NCI-H460 (cell line): ENCODE measurements at regions not wholly inside any gene's neighbourhood (a gene's known extent, or its start where the extent isn't known, plus 50 kb on each side); places are given as distances from the start of the nearest gene placed in this dataset.

ENCODE experiments used
- DNase-seq: peaks from one replicate; pipeline ENCODE4 v3.0.0-alpha.2; 2016; ENCODE audit warnings: low read depth; ENCODE audit errors: extremely low read depth

GRCh38 chr11:112354364-112354763 is 93.7 kb upstream of the PLET1 start:
- no peak for DNase-seq

GRCh38 chr11:112355726-112356125 is 95.1 kb upstream of the PLET1 start:
- DNase-seq, result no peak

GRCh38 chr11:112357488-112357887 is 96.8 kb upstream of the PLET1 start:
- DNase-seq, result no peak

- no peak for DNase-seq
Observed at GRCh38 chr11:112361396-112361795, 100.7 kb upstream of the PLET1 start.

GRCh38 chr11:112363527-112363926 is 102.9 kb upstream of the PLET1 start:
- DNase-seq, result no peak

GRCh38 chr11:112364962-112365481 is 104.4 kb upstream of the PLET1 start:
- DNase-seq, result no peak

GRCh38 chr11:112366012-112366411 is 105.4 kb upstream of the PLET1 start:
- DNase-seq, result no peak

- DNase-seq, result no peak
Observed at GRCh38 chr11:112366777-112367176, 106.1 kb upstream of the PLET1 start.

GRCh38 chr11:112367461-112367860 is 106.8 kb upstream of the PLET1 start:
- no peak for DNase-seq

- no peak for DNase-seq
Observed at GRCh38 chr11:112367895-112368294, 107.2 kb upstream of the PLET1 start.

GRCh38 chr11:112368381-112368780 is 107.7 kb upstream of the PLET1 start:
- no peak for DNase-seq

- DNase-seq, result no peak
Observed at GRCh38 chr11:112369374-112369773, 108.7 kb upstream of the PLET1 start.

- DNase-seq, result no peak
Observed at GRCh38 chr11:112369916-112370315, 109.3 kb upstream of the PLET1 start.

GRCh38 chr11:112374486-112375140 is 114.0 kb upstream of the PLET1 start:
- DNase-seq, result no peak

GRCh38 chr11:112377946-112378345 is 117.3 kb upstream of the PLET1 start:
- no peak for DNase-seq

GRCh38 chr11:112380464-112380863 is 119.8 kb upstream of the PLET1 start:
- DNase-seq, result no peak

- no peak for DNase-seq
Observed at GRCh38 chr11:112381578-112381977, 120.9 kb upstream of the PLET1 start.

GRCh38 chr11:112382561-112382960 is 121.9 kb upstream of the PLET1 start:
- no peak for DNase-seq

- DNase-seq, result no peak
Observed at GRCh38 chr11:112388496-112388895, 127.8 kb upstream of the PLET1 start.

- no peak for DNase-seq
Observed at GRCh38 chr11:112391086-112391485, 130.4 kb upstream of the PLET1 start.

- DNase-seq, result no peak
Observed at GRCh38 chr11:112392904-112393303, 132.2 kb upstream of the PLET1 start.

GRCh38 chr11:112394304-112394703 is 133.6 kb upstream of the PLET1 start:
- no peak for DNase-seq

- no peak for DNase-seq
Observed at GRCh38 chr11:112396076-112396475, 135.4 kb upstream of the PLET1 start.
